ENCODE measurements at regions not wholly inside any gene's neighbourhood (a gene's known extent, or its start where the extent isn't known, plus 50 kb on each side); places are given as distances from the start of the nearest gene placed in this dataset.

DNA sequence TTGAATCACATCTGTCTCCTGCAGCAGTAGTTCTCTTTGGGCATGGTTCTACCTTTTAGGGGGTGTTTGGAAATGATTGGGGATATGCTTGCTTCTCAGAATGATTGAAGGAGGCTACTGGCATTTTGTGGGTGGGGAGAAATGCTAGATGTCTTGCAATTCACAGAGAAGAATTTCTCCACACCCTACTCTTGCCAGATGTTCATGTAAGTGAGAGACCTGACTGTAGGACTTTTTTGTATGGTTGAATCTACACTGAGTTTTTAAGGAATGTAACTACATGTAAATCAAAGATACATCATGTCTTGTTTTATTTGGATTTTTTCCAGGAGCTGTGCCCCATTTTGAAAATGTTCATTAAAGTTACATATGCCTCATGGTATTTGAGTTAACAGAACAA, 311.9 kb downstream of the PRDM2 start:
- Mint-ChIP-seq H3K4me3 (no peak overlapping the region), H3K27ac (no peak overlapping the region)

GRCh38 chr1:14014929-14015328, 314.9 kb downstream of the PRDM2 start:
- Histone ChIP-seq H3K27me3 (ENCODE audit: insufficient read depth, low read length, poor library complexity, severe bottlenecking) (no peaks in the 10 kb centered on the region), H3K36me3 (ENCODE audit: insufficient read depth, low read length) (no peaks in the 10 kb centered on the region), H3K4me1 (ENCODE audit: insufficient read depth, low read length) (no peaks in the 10 kb centered on the region), H3K27ac (ENCODE audit: low read depth, low read length) (no peak overlapping the region), H3K9me3 (ENCODE audit: low read length) (no peaks in the 10 kb centered on the region), H3K4me3 (ENCODE audit: low read length) (no peak overlapping the region)
- Mint-ChIP-seq H3K36me3 (no peaks in the 10 kb centered on the region), H3K27me3 (peaks cover 0 to 14% of the 10 kb centered on the region in 2 donors), H3K9me3 (peaks cover 0 to 2% (median 0%) of the 10 kb centered on the region in 5 donors), H3K4me3 (no peak overlapping the region), H3K4me1 (no peaks in the 10 kb centered on the region), H3K27ac (no peak overlapping the region)
- CTCF ChIA-PET = no interaction called here
- POLR2A ChIA-PET = no interaction called here
- no peak for DNase-seq

More for the DNA sequence above, 311.9 kb downstream of the PRDM2 start:
- no peaks in the 10 kb centered on the region for H3K9me3 ChIP-seq (ENCODE audit: low read length)
- no peaks in the 10 kb centered on the region for H3K4me1 ChIP-seq (ENCODE audit: insufficient read depth, low read length)
- Mint-ChIP-seq H3K27me3 (peaks cover 0 to 9% of the 10 kb centered on the region in 2 donors), H3K4me1 (no peaks in the 10 kb centered on the region), H3K9me3 (peaks cover 0 to 7% (median 0%) of the 10 kb centered on the region in 5 donors), H3K36me3 (no peaks in the 10 kb centered on the region)
- H3K27me3 ChIP-seq (ENCODE audit: insufficient read depth, low read length, poor library complexity, severe bottlenecking) = no peaks in the 10 kb centered on the region
- no peak overlapping the region for H3K27ac ChIP-seq (ENCODE audit: low read depth, low read length)
- no peaks in the 10 kb centered on the region for H3K36me3 ChIP-seq (ENCODE audit: insufficient read depth, low read length)
- ChIA-PET CTCF (no interaction called here), POLR2A (no interaction called here)
- H3K4me3 ChIP-seq (ENCODE audit: low read length) = no peak overlapping the region
- no peak for DNase-seq

DNA sequence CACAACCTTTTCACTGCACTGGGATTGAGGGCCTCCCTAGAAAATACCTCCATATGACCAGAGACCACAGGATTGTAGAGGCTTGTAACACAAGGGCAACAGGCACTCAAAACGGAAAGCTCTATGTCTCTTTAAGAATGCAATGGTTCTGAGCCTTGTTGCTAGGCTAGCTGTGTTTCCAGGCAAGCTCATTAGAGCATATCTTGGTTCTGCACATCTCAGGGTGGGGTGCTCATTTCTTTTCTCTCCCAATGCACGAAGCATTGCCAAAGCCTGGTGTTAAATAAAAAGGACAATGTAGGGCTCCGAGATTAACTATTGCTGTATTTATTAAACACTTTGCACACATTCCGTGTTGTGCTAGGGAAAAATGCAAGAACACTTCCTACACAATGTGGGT, 315.9 kb downstream of the PRDM2 start:
- no peak overlapping the region for H3K4me3 ChIP-seq (ENCODE audit: low read length)
- CTCF ChIA-PET = no interaction called here
- H3K9me3 Mint-ChIP-seq = peaks cover 0 to 2% (median 0%) of the 10 kb centered on the region in 5 donors

GRCh38 chr1:14017531-14017961, 317.6 kb downstream of the PRDM2 start:
- Mint-ChIP-seq H3K27me3 (peaks cover 2 to 18% of the 10 kb centered on the region in 2 donors), H3K9me3 (peaks cover 0 to 2% (median 0%) of the 10 kb centered on the region in 5 donors), H3K27ac (no peak overlapping the region), H3K4me3 (no peak overlapping the region), H3K4me1 (no peaks in the 10 kb centered on the region), H3K36me3 (no peaks in the 10 kb centered on the region)
- Histone ChIP-seq H3K4me3 (ENCODE audit: low read length) (no peak overlapping the region), H3K4me1 (ENCODE audit: insufficient read depth, low read length) (no peaks in the 10 kb centered on the region), H3K27ac (ENCODE audit: low read depth, low read length) (no peak overlapping the region), H3K9me3 (ENCODE audit: low read length) (no peaks in the 10 kb centered on the region), H3K27me3 (ENCODE audit: insufficient read depth, low read length, poor library complexity, severe bottlenecking) (no peaks in the 10 kb centered on the region), H3K36me3 (ENCODE audit: insufficient read depth, low read length) (no peaks in the 10 kb centered on the region)
- DNase-seq = no peak
- ChIA-PET POLR2A (no interaction called here), CTCF (no interaction called here)

More for the DNA sequence above, 315.9 kb downstream of the PRDM2 start:
- POLR2A ChIA-PET = no interaction called here
- H3K9me3 ChIP-seq (ENCODE audit: low read length) = no peaks in the 10 kb centered on the region
- H3K4me1 ChIP-seq (ENCODE audit: insufficient read depth, low read length) = no peaks in the 10 kb centered on the region
- no peaks in the 10 kb centered on the region for H3K36me3 ChIP-seq (ENCODE audit: insufficient read depth, low read length)
- H3K27me3 ChIP-seq (ENCODE audit: insufficient read depth, low read length, poor library complexity, severe bottlenecking) = no peaks in the 10 kb centered on the region
- Mint-ChIP-seq H3K4me3 (no peak overlapping the region), H3K27me3 (peaks cover 2 to 14% of the 10 kb centered on the region in 2 donors), H3K4me1 (no peaks in the 10 kb centered on the region), H3K27ac (no peak overlapping the region), H3K36me3 (no peaks in the 10 kb centered on the region)
- no peak overlapping the region for H3K27ac ChIP-seq (ENCODE audit: low read depth, low read length)
- DNase-seq = no peak

GRCh38 chr1:14019461-14019860, 319.5 kb downstream of the PRDM2 start:
- Mint-ChIP-seq H3K27ac (no peak overlapping the region), H3K9me3 (peaks cover 0 to 4% (median 0%) of the 10 kb centered on the region in 5 donors), H3K27me3 (peaks cover 2 to 18% of the 10 kb centered on the region in 2 donors), H3K4me3 (no peak overlapping the region), H3K36me3 (no peaks in the 10 kb centered on the region), H3K4me1 (no peaks in the 10 kb centered on the region)
- ChIA-PET POLR2A (no interaction called here), CTCF (no interaction called here)
- Histone ChIP-seq H3K4me1 (ENCODE audit: insufficient read depth, low read length) (no peaks in the 10 kb centered on the region), H3K4me3 (ENCODE audit: low read length) (no peak overlapping the region), H3K36me3 (ENCODE audit: insufficient read depth, low read length) (no peaks in the 10 kb centered on the region), H3K27ac (ENCODE audit: low read depth, low read length) (no peak overlapping the region), H3K27me3 (ENCODE audit: insufficient read depth, low read length, poor library complexity, severe bottlenecking) (no peaks in the 10 kb centered on the region), H3K9me3 (ENCODE audit: low read length) (no peaks in the 10 kb centered on the region)
- DNase-seq = no peak

- Mint-ChIP-seq H3K27ac (no peak overlapping the region), H3K4me3 (no peak overlapping the region), H3K4me1 (no peaks in the 10 kb centered on the region), H3K9me3 (peaks cover 0 to 4% (median 0%) of the 10 kb centered on the region in 5 donors), H3K27me3 (peaks cover 2 to 18% of the 10 kb centered on the region in 2 donors), H3K36me3 (no peaks in the 10 kb centered on the region)
- Histone ChIP-seq H3K9me3 (ENCODE audit: low read length) (no peaks in the 10 kb centered on the region), H3K27ac (ENCODE audit: low read depth, low read length) (no peak overlapping the region), H3K27me3 (ENCODE audit: insufficient read depth, low read length, poor library complexity, severe bottlenecking) (no peaks in the 10 kb centered on the region), H3K36me3 (ENCODE audit: insufficient read depth, low read length) (no peaks in the 10 kb centered on the region), H3K4me3 (ENCODE audit: low read length) (no peak overlapping the region), H3K4me1 (ENCODE audit: insufficient read depth, low read length) (no peaks in the 10 kb centered on the region)
- CTCF ChIA-PET = no interaction called here
- no peak for DNase-seq
- POLR2A ChIA-PET = no interaction called here
These were observed 320.0 kb downstream of the PRDM2 start for GRCh38 chr1:14020006-14020405.

DNA sequence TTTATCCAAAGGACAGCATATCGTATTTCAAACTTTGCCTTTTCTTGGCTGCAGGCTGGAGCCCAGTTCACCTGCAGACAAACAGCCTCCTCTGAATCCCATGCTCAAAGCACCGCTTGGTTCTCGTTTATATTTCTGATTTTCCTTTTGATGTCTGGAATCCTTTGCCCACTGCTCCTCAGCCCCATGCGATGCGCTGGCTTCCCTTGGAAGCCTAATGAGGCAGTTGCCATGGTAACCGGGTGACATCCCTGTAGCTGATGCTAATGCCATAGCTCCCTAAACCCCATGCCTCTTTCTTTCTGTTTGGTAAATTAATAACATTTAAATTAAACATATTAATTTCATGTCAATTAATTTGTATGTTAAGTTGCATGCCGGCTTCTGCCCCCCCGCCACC, 327.1 kb downstream of the PRDM2 start:
- H3K36me3 Mint-ChIP-seq = no peaks in the 10 kb centered on the region

DNA sequence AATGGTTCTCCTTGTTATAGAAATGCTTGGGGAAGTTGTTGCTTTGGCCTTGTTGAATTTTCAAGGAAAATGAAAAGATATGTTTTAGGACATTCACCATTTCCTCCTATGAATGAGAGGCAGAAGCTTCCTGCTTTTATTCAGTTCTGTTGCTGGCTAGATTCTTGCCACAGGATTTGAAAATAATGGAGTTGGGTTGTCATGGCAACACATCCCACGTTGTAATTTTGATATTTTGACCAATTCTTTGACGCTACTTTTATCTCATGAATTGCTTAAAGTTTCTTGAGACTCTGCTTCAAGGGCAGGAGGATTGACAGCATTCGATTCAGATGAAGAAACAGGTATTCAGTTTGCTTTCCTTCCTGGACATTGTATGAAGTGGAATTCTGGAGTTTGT, 331.5 kb downstream of the PRDM2 start:
- Histone ChIP-seq H3K4me1 (ENCODE audit: insufficient read depth, low read length) (no peaks in the 10 kb centered on the region), H3K36me3 (ENCODE audit: insufficient read depth, low read length) (no peaks in the 10 kb centered on the region), H3K27ac (ENCODE audit: low read depth, low read length) (no peak overlapping the region), H3K27me3 (ENCODE audit: insufficient read depth, low read length, poor library complexity, severe bottlenecking) (no peaks in the 10 kb centered on the region), H3K9me3 (ENCODE audit: low read length) (no peaks in the 10 kb centered on the region), H3K4me3 (ENCODE audit: low read length) (no peak overlapping the region)
- CTCF ChIA-PET = no interaction called here
- Mint-ChIP-seq H3K4me1 (no peaks in the 10 kb centered on the region), H3K27me3 (peaks cover 6% of the 10 kb centered on the region in 2 donors), H3K27ac (no peak overlapping the region), H3K36me3 (no peaks in the 10 kb centered on the region), H3K4me3 (no peak overlapping the region), H3K9me3 (peaks cover 0 to 16% (median 4%) of the 10 kb centered on the region in 5 donors)
- POLR2A ChIA-PET = no interaction called here
- DNase-seq = no peak

More for the DNA sequence above, 327.1 kb downstream of the PRDM2 start:
- peaks cover 0 to 11% (median 3%) of the 10 kb centered on the region in 5 donors for H3K9me3 Mint-ChIP-seq
- no peaks in the 10 kb centered on the region for H3K9me3 ChIP-seq (ENCODE audit: low read length)
- no peaks in the 10 kb centered on the region for H3K4me1 ChIP-seq (ENCODE audit: insufficient read depth, low read length)
- no peaks in the 10 kb centered on the region for H3K27me3 ChIP-seq (ENCODE audit: insufficient read depth, low read length, poor library complexity, severe bottlenecking)
- peaks cover 3 to 6% of the 10 kb centered on the region in 2 donors for H3K27me3 Mint-ChIP-seq
- ChIA-PET POLR2A (no interaction called here), CTCF (no interaction called here)
- no peak for DNase-seq
- H3K4me3 ChIP-seq (ENCODE audit: low read length) = no peak overlapping the region
- no peaks in the 10 kb centered on the region for H3K4me1 Mint-ChIP-seq
- H3K27ac ChIP-seq (ENCODE audit: low read depth, low read length) = no peak overlapping the region
- H3K4me3 Mint-ChIP-seq = no peak overlapping the region
- H3K27ac Mint-ChIP-seq = no peak overlapping the region
- H3K36me3 ChIP-seq (ENCODE audit: insufficient read depth, low read length) = no peaks in the 10 kb centered on the region

DNA sequence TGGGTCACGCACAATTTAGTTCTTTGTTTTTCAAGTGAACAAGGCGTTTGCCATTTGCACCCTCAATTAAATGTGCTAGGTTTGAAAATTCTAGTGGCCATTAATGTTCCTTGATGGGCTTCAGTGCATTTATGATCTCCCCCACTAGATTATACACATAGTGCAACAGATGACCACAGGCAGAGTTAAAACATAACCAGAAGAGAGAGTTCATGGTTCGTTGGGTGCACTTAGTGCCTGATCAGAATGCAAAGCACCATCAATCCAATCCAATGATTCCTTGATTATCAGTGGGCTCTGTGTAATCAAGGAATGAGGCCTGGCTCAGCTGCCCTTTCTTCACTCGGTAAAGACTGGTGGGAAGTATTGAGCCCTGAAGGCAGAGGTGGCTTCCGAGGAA, 334.5 kb downstream of the PRDM2 start:
- CTCF ChIA-PET = no interaction called here
- Mint-ChIP-seq H3K27ac (no peak overlapping the region), H3K36me3 (no peaks in the 10 kb centered on the region), H3K4me3 (no peak overlapping the region), H3K9me3 (peaks cover 0 to 10% (median 8%) of the 10 kb centered on the region in 5 donors), H3K4me1 (no peaks in the 10 kb centered on the region), H3K27me3 (peaks cover 4 to 14% of the 10 kb centered on the region in 2 donors)
- H3K4me1 ChIP-seq (ENCODE audit: insufficient read depth, low read length) = no peaks in the 10 kb centered on the region
- H3K4me3 ChIP-seq (ENCODE audit: low read length) = no peak overlapping the region
- no peak for DNase-seq
- POLR2A ChIA-PET = no interaction called here
- no peaks in the 10 kb centered on the region for H3K27me3 ChIP-seq (ENCODE audit: insufficient read depth, low read length, poor library complexity, severe bottlenecking)
- no peak overlapping the region for H3K27ac ChIP-seq (ENCODE audit: low read depth, low read length)
- H3K9me3 ChIP-seq (ENCODE audit: low read length) = no peaks in the 10 kb centered on the region
- H3K36me3 ChIP-seq (ENCODE audit: insufficient read depth, low read length) = no peaks in the 10 kb centered on the region
